Activated CD4-positive, alpha-beta T cell treated with anti-CD3 and anti-CD28 coated beads, Interleukin-2, amount 10 ng/mL, durations not matched to agents 24 days and 14 days (primary cell): ENCODE measurements at regions not wholly inside any gene's neighbourhood (a gene's known extent, or its start where the extent isn't known, plus 50 kb on each side); places are given as distances from the start of the nearest gene placed in this dataset.

Source experiments
- DNase-seq: peaks from one replicate; pipeline ENCODE4 v3.0.0; 2022
- H3K27ac Mint-ChIP-seq: one replicate; pipeline ENCODE4 v1.8.0; 2022; ENCODE audit warnings: mild to moderate bottlenecking, mixed read lengths
- H3K27me3 Mint-ChIP-seq: one replicate; pipeline ENCODE4 v1.8.0; 2022; ENCODE audit warnings: mixed read lengths
- H3K36me3 Mint-ChIP-seq: one replicate; pipeline ENCODE4 v1.8.0; 2022; ENCODE audit warnings: low read depth, mild to moderate bottlenecking, mixed read lengths
- H3K4me1 Mint-ChIP-seq: one replicate; pipeline ENCODE4 v1.8.0; 2021; ENCODE audit warnings: mixed read lengths
- H3K4me3 Mint-ChIP-seq: one replicate; pipeline ENCODE4 v1.8.0; 2022; ENCODE audit warnings: mild to moderate bottlenecking, moderate library complexity, mixed read lengths
- H3K9me3 Mint-ChIP-seq: one replicate; pipeline ENCODE4 v1.8.0; 2021; ENCODE audit warnings: mixed read lengths
- intact Hi-C: fragments of 100-400 bp; cut with micrococcal nuclease; formaldehyde crosslinking; loops from one replicate; pipeline ENCODE4 v1.15.1; 2023

- Mint-ChIP-seq H3K4me3 (no peak overlapping the region), H3K27ac (no peak overlapping the region), H3K4me1 (no peaks in the 10 kb centered on the region), H3K9me3 (peaks cover 7% of the 10 kb centered on the region), H3K36me3 (no peaks in the 10 kb centered on the region), H3K27me3 (no peaks in the 10 kb centered on the region)
- intact Hi-C loops = no loop called here
- DNase-seq = no peak
Observed at GRCh38 chr10:125222515-125223308, 62.3 kb upstream of the CTBP2 start.

GRCh38 chr10:125221716-125222115 is 61.4 kb upstream of the CTBP2 start:
- Mint-ChIP-seq H3K4me3 (no peak overlapping the region), H3K4me1 (no peaks in the 10 kb centered on the region), H3K27ac (no peak overlapping the region), H3K9me3 (peaks cover 4% of the 10 kb centered on the region), H3K27me3 (no peaks in the 10 kb centered on the region), H3K36me3 (no peaks in the 10 kb centered on the region)
- intact Hi-C loops = no loop called here
- no peak for DNase-seq

GRCh38 chr10:125219776-125220175 is 59.4 kb upstream of the CTBP2 start:
- no peaks in the 10 kb centered on the region for H3K4me1 Mint-ChIP-seq
- H3K4me3 Mint-ChIP-seq = no peak overlapping the region
- no peak for DNase-seq
- H3K27me3 Mint-ChIP-seq = no peaks in the 10 kb centered on the region
- no peaks in the 10 kb centered on the region for H3K36me3 Mint-ChIP-seq
- no peak overlapping the region for H3K27ac Mint-ChIP-seq
- intact Hi-C loops = no loop called here
- H3K9me3 Mint-ChIP-seq = no peaks in the 10 kb centered on the region

GRCh38 chr10:125218967-125219366 is 58.6 kb upstream of the CTBP2 start:
- no peaks in the 10 kb centered on the region for H3K9me3 Mint-ChIP-seq
- no peaks in the 10 kb centered on the region for H3K4me1 Mint-ChIP-seq
- no peaks in the 10 kb centered on the region for H3K36me3 Mint-ChIP-seq
- DNase-seq = no peak
- intact Hi-C loops = no loop called here
- H3K4me3 Mint-ChIP-seq = no peak overlapping the region
- H3K27ac Mint-ChIP-seq = no peak overlapping the region
- no peaks in the 10 kb centered on the region for H3K27me3 Mint-ChIP-seq

- Mint-ChIP-seq H3K4me3 (no peak overlapping the region), H3K27ac (no peak overlapping the region), H3K9me3 (no peaks in the 10 kb centered on the region), H3K4me1 (no peaks in the 10 kb centered on the region), H3K36me3 (no peaks in the 10 kb centered on the region), H3K27me3 (no peaks in the 10 kb centered on the region)
- no peak for DNase-seq
- intact Hi-C loops = no loop called here
Observed at GRCh38 chr10:125217990-125218675, 57.8 kb upstream of the CTBP2 start.

- DNase-seq = no peak
- H3K4me3 Mint-ChIP-seq = no peak overlapping the region
- H3K4me1 Mint-ChIP-seq = no peaks in the 10 kb centered on the region
- H3K27me3 Mint-ChIP-seq = no peaks in the 10 kb centered on the region
- no peaks in the 10 kb centered on the region for H3K36me3 Mint-ChIP-seq
- H3K9me3 Mint-ChIP-seq = no peaks in the 10 kb centered on the region
- no peak overlapping the region for H3K27ac Mint-ChIP-seq
- intact Hi-C loops = no loop called here
Observed at GRCh38 chr10:125216861-125217260, 56.5 kb upstream of the CTBP2 start.

- Mint-ChIP-seq H3K4me1 (no peaks in the 10 kb centered on the region), H3K27me3 (no peaks in the 10 kb centered on the region), H3K36me3 (no peaks in the 10 kb centered on the region), H3K4me3 (no peak overlapping the region), H3K9me3 (no peaks in the 10 kb centered on the region), H3K27ac (no peak overlapping the region)
- intact Hi-C loops = no loop called here
- no peak for DNase-seq
Observed at GRCh38 chr10:125216309-125216708, 55.9 kb upstream of the CTBP2 start.

- intact Hi-C loops = no loop called here
- Mint-ChIP-seq H3K4me1 (no peaks in the 10 kb centered on the region), H3K4me3 (no peak overlapping the region), H3K27ac (no peak overlapping the region), H3K27me3 (no peaks in the 10 kb centered on the region), H3K36me3 (no peaks in the 10 kb centered on the region), H3K9me3 (no peaks in the 10 kb centered on the region)
- DNase-seq = no peak
Observed at GRCh38 chr10:125214283-125214570, 53.9 kb upstream of the CTBP2 start.

GRCh38 chr10:125213541-125214282 is 53.3 kb upstream of the CTBP2 start:
- H3K27ac Mint-ChIP-seq = no peak overlapping the region
- intact Hi-C loops = no loop called here
- no peaks in the 10 kb centered on the region for H3K36me3 Mint-ChIP-seq
- no peaks in the 10 kb centered on the region for H3K4me1 Mint-ChIP-seq
- no peaks in the 10 kb centered on the region for H3K9me3 Mint-ChIP-seq
- no peak overlapping the region for H3K4me3 Mint-ChIP-seq
- no peak for DNase-seq
- no peaks in the 10 kb centered on the region for H3K27me3 Mint-ChIP-seq

GRCh38 chr10:125212150-125212809 is 51.9 kb upstream of the CTBP2 start:
- no peak overlapping the region for H3K4me3 Mint-ChIP-seq
- no peaks in the 10 kb centered on the region for H3K36me3 Mint-ChIP-seq
- H3K4me1 Mint-ChIP-seq = no peaks in the 10 kb centered on the region
- DNase-seq = no peak
- no peaks in the 10 kb centered on the region for H3K9me3 Mint-ChIP-seq
- no peaks in the 10 kb centered on the region for H3K27me3 Mint-ChIP-seq
- no peak overlapping the region for H3K27ac Mint-ChIP-seq
- intact Hi-C loops = no loop called here
